Kidney (tissue), 13 donors: ENCODE measurements at regions not wholly inside any gene's neighbourhood (a gene's known extent, or its start where the extent isn't known, plus 50 kb on each side); places are given as distances from the start of the nearest gene placed in this dataset.

Source experiments
- DNase-seq, 5 donors: peaks; one replicate each; pipeline ENCODE4 v3.0.0-alpha.2; 2013 to 2020
- FAIRE-seq: peaks from 2 replicates; lab custom pipeline; 2012; peaks lifted over from hg19 to GRCh38; lab: Jason Lieb, UNC
- H3K27ac ChIP-seq, 2 donors: one replicate each; pipeline ENCODE4 v1.7.0; 2013; ENCODE audit warnings: low read depth in 2 of 2, low read length in 2 of 2, inconsistent platforms in 1 of 2
- H3K27me3 ChIP-seq: one replicate; pipeline ENCODE4 v1.7.1; 2013; ENCODE audit warnings: low read length, inconsistent platforms; ENCODE audit not compliant: control insufficient read depth, insufficient read depth
- H3K36me3 ChIP-seq, 3 donors: one replicate each; pipeline versions ENCODE4 v1.7.0 to v1.7.1; 2013; ENCODE audit warnings: low read length in 3 of 3, control low read depth in 1 of 3, inconsistent platforms in 1 of 3; ENCODE audit not compliant: insufficient read depth in 3 of 3, control insufficient read depth in 2 of 3
- H3K4me1 ChIP-seq, 3 donors: one replicate each; pipeline versions ENCODE4 v1.7.0 to v1.7.1; 2013; ENCODE audit warnings: low read length in 3 of 3, inconsistent platforms in 1 of 3, low read depth in 1 of 3; ENCODE audit not compliant: control insufficient read depth in 2 of 3, insufficient read depth in 2 of 3
- H3K4me3 ChIP-seq, 3 donors: one replicate each; pipeline versions ENCODE4 v1.7.0 to v1.8.1; 2013; ENCODE audit warnings: low read length in 3 of 3, control low read depth in 1 of 3, inconsistent platforms in 1 of 3
- H3K9ac ChIP-seq, 3 donors: one replicate each; pipeline versions ENCODE4 v1.7.0 to v1.7.1; 2013; ENCODE audit warnings: low read length in 3 of 3, control low read depth in 1 of 3, inconsistent platforms in 1 of 3
- H3K9me3 ChIP-seq, 3 donors: one replicate each; pipeline versions ENCODE4 v1.7.0 to v1.7.1; 2013; ENCODE audit warnings: low read length in 3 of 3, control low read depth in 1 of 3, inconsistent platforms in 1 of 3; ENCODE audit not compliant: control insufficient read depth in 2 of 3, insufficient read depth in 1 of 3
- CTCF ChIP-seq: IDR thresholded peaks from 3 replicates; pipeline ENCODE4 v1.5.1; 2012; ENCODE audit warnings: mild to moderate bottlenecking, moderate library complexity, borderline replicate concordance; ENCODE audit not compliant: insufficient read depth; ENCODE audit errors: extremely low read depth
- intact Hi-C: fragments of 100-400 bp; cut with DNase I; formaldehyde crosslinking; loops from one replicate; pipeline ENCODE4 v1.11.1; 2022
- donor health status: control.
- donor health status: control.
- donor health status: control.
- donor health status: control.
- donor health status: control.
- donor health status: DM: yes; HTN: yes; CAD: no.
- donor health status: Normal renal cell carcinoma (clear cell type).

GRCh38 chr13:70619936-70620335 is 511.7 kb upstream of the KLHL1 start:
- no peaks in the 10 kb centered on the region for H3K36me3 ChIP-seq
- H3K4me1 ChIP-seq = no peaks in the 10 kb centered on the region
- intact Hi-C loops = no loop called here
- FAIRE-seq (no peak), DNase-seq (no peak)
- no peaks in the 10 kb centered on the region for H3K9me3 ChIP-seq
- H3K9ac ChIP-seq = no peak overlapping the region
- no peak overlapping the region for H3K27ac ChIP-seq
- TF ChIP-seq CTCF = no peak
- no peak overlapping the region for H3K4me3 ChIP-seq
- no peaks in the 10 kb centered on the region for H3K27me3 ChIP-seq

GRCh38 chr13:70616847-70617246 is 508.6 kb upstream of the KLHL1 start:
- intact Hi-C loops = no loop called here
- Histone ChIP-seq H3K4me1 (no peaks in the 10 kb centered on the region), H3K27me3 (no peaks in the 10 kb centered on the region), H3K4me3 (no peak overlapping the region), H3K27ac (no peak overlapping the region), H3K9ac (no peak overlapping the region), H3K36me3 (no peaks in the 10 kb centered on the region), H3K9me3 (no peaks in the 10 kb centered on the region)
- DNase-seq (no peak), FAIRE-seq (no peak)
- no peak for TF ChIP-seq CTCF

GRCh38 chr13:70613295-70613694 is 505.0 kb upstream of the KLHL1 start:
- H3K9me3 ChIP-seq = no peaks in the 10 kb centered on the region
- no peaks in the 10 kb centered on the region for H3K36me3 ChIP-seq
- no peaks in the 10 kb centered on the region for H3K27me3 ChIP-seq
- FAIRE-seq = no peak
- H3K9ac ChIP-seq = no peak overlapping the region
- no peak overlapping the region for H3K4me3 ChIP-seq
- no peaks in the 10 kb centered on the region for H3K4me1 ChIP-seq
- DNase-seq = peak in 1 of 5 donors; percentile 22
- no peak for TF ChIP-seq CTCF
- intact Hi-C loops = no loop called here
- H3K27ac ChIP-seq = no peak overlapping the region

- DNase-seq (no peak), FAIRE-seq (no peak)
- no peak for TF ChIP-seq CTCF
- H3K27ac ChIP-seq = no peak overlapping the region
- H3K36me3 ChIP-seq = no peaks in the 10 kb centered on the region
- H3K27me3 ChIP-seq = no peaks in the 10 kb centered on the region
- intact Hi-C loops = no loop called here
- H3K9ac ChIP-seq = no peak overlapping the region
- no peak overlapping the region for H3K4me3 ChIP-seq
- no peaks in the 10 kb centered on the region for H3K4me1 ChIP-seq
- no peaks in the 10 kb centered on the region for H3K9me3 ChIP-seq
Measured at GRCh38 chr13:70612881-70613280, 504.6 kb upstream of the KLHL1 start.
